Upper lobe of right lung (tissue), 1 donor: ENCODE measurements at regions not wholly inside any gene's neighbourhood (a gene's known extent, or its start where the extent isn't known, plus 50 kb on each side); places are given as distances from the start of the nearest gene placed in this dataset.

Experiments
- ATAC-seq: fragments of 200-7000 bp; cut with Tn5 transposase; one replicate; pipeline ENCODE4 v1.9.1; 2020; ENCODE audit warnings: mild to moderate bottlenecking, moderate library complexity
- DNase-seq: peaks from one replicate; pipeline ENCODE4 v3.0.0-alpha.2; 2020
- H3K27ac ChIP-seq: fragments of 200-600 bp; one replicate; pipeline ENCODE4 v1.8.0; 2022
- H3K27me3 ChIP-seq: fragments of 200-600 bp; one replicate; pipeline ENCODE4 v1.8.0; 2022; ENCODE audit warnings: mild to moderate bottlenecking
- H3K36me3 ChIP-seq: fragments of 200-600 bp; one replicate; pipeline ENCODE4 v1.8.0; 2022
- H3K4me1 ChIP-seq: fragments of 200-600 bp; one replicate; pipeline ENCODE4 v1.8.0; 2022
- H3K4me3 ChIP-seq: fragments of 200-600 bp; one replicate; pipeline ENCODE4 v1.8.0; 2022; ENCODE audit warnings: mild to moderate bottlenecking
- H3K9me3 ChIP-seq: fragments of 200-600 bp; one replicate; pipeline ENCODE4 v1.8.0; 2022
- intact Hi-C: fragments of 100-400 bp; cut with DNase I; formaldehyde crosslinking; loops from one replicate; pipeline ENCODE4 v1.11.0; 2022
- TF ChIP-seq, protein P1 (sequence below): fragments of 200-600 bp; IDR thresholded peaks from one replicate; pipeline ENCODE4 v1.8.0; 2022; ENCODE audit warnings: antibody characterized with exemption
- donor health status: DM: no; HTN: yes; CAD: no; lungs with severe emphysema.

DNA sequence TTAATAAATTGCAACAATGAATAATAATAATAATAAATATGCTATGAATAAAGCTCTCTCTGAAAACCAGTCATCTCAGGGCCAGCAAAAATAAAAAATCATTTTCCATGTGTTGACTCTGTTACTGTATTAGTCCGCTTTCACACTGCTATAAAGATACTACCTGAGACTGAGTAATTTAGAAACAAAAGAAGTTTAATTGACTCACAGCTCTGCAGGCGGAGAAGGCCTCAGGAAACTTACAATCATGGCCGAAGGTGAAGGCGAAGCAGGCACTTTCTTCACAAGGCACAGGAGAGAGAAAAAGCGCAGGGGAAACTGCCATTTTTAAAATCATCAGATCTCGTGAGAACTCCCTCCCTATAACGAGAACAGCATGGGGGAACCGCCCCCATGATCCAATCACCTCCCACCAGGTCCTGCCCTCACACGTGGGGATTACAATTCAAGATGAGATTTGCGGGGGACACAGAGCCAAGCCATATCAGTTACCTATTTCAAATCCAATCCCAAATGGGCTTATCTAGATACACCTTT is 224.1 kb downstream of the IGSF11 start:
- no peak overlapping the region for H3K4me3 ChIP-seq
- peaks cover 7% of the 10 kb centered on the region for H3K27me3 ChIP-seq
- no peaks in the 10 kb centered on the region for H3K4me1 ChIP-seq
- intact Hi-C loops = no loop called here
- no peak for ATAC-seq
- DNase-seq = no peak
- no peaks in the 10 kb centered on the region for H3K36me3 ChIP-seq
- H3K27ac ChIP-seq = no peak overlapping the region
- TF ChIP-seq, protein P1, sequence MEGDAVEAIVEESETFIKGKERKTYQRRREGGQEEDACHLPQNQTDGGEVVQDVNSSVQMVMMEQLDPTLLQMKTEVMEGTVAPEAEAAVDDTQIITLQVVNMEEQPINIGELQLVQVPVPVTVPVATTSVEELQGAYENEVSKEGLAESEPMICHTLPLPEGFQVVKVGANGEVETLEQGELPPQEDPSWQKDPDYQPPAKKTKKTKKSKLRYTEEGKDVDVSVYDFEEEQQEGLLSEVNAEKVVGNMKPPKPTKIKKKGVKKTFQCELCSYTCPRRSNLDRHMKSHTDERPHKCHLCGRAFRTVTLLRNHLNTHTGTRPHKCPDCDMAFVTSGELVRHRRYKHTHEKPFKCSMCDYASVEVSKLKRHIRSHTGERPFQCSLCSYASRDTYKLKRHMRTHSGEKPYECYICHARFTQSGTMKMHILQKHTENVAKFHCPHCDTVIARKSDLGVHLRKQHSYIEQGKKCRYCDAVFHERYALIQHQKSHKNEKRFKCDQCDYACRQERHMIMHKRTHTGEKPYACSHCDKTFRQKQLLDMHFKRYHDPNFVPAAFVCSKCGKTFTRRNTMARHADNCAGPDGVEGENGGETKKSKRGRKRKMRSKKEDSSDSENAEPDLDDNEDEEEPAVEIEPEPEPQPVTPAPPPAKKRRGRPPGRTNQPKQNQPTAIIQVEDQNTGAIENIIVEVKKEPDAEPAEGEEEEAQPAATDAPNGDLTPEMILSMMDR = no peak
- H3K9me3 ChIP-seq = no peaks in the 10 kb centered on the region

DNA sequence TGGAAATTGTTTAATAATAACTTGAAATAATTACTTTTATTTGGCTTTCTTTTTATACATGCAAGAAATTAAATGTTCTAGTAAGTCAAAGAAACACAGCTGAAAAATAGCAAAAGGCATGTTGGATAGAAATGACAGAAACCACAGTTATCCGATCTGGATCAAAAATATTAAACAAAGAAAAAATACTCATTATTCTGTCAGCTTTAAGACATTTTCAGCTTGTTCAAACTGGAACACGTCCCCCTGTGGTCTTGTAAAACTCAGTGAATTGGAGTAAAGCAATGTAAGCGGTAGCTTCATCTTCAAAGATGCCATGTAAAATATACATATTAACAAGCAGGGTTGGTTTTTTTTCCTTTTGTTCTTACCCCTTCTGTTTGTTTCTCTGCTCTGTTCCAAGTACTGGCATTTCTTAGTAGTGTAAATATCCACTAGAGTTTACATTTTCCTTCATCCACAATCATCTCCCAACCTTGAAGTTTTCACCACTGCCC is 223.4 kb downstream of the IGSF11 start:
- no peak for ATAC-seq

DNA sequence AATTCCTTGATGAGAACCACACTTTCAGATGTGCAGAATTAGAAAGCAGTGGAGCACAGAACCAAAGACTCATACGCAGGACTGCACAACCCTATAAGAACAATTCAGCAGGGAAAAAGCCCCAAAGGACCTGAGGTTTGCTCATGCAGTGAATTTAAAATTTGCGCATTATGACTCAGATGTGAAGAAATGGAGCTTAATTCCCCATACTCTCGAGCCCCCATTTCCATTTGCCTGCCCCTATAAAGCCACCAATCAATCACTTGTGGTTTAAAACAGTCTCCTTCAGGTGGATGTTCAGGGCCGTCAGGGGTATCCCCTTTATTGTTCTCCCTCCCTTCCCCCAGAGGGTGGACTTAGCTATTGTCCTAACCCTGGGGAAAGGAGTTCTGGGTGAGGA is 221.2 kb downstream of the IGSF11 start:
- H3K36me3 ChIP-seq = no peaks in the 10 kb centered on the region
- H3K9me3 ChIP-seq = no peaks in the 10 kb centered on the region
- TF ChIP-seq, protein P1 = no peak
- no peak for ATAC-seq
- DNase-seq = no peak
- H3K4me3 ChIP-seq = no peak overlapping the region
- intact Hi-C loops = no loop called here
- peaks cover 7% of the 10 kb centered on the region for H3K27me3 ChIP-seq
- no peak overlapping the region for H3K27ac ChIP-seq
- H3K4me1 ChIP-seq = peaks cover 5% of the 10 kb centered on the region

More for the DNA sequence above, 223.4 kb downstream of the IGSF11 start:
- Histone ChIP-seq H3K36me3 (no peaks in the 10 kb centered on the region), H3K27me3 (peaks cover 7% of the 10 kb centered on the region), H3K4me3 (no peak overlapping the region), H3K4me1 (no peaks in the 10 kb centered on the region), H3K9me3 (no peaks in the 10 kb centered on the region), H3K27ac (no peak overlapping the region)
- TF ChIP-seq, protein P1 = no peak
- intact Hi-C loops = no loop called here
- no peak for DNase-seq

DNA sequence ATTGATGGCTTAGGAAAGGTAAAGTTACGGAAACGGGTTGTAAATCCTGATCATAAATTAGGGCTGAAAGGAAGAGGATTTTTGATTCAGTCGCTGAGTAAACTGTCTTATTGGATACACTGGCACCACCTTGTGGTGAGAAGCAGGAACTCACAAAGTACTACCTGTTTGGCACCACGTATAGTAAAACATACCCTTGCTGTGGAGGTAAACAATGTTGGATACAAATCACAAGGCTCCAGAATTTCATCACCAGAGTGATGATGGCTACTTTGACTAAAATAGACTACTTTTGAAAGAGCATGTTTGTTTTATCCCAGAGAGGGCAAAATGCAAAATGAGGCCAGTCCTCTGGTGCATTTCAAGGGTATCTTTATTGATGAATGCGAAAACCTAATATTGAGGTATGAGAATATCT is 216.9 kb downstream of the IGSF11 start:
- no peak overlapping the region for H3K4me3 ChIP-seq
- intact Hi-C loops = no loop called here
- peaks cover 7% of the 10 kb centered on the region for H3K27me3 ChIP-seq
- H3K27ac ChIP-seq = no peak overlapping the region
- H3K4me1 ChIP-seq = peaks cover 5% of the 10 kb centered on the region
- no peak for DNase-seq
- ATAC-seq = peak; percentile 87
- TF ChIP-seq, protein P1 = peak; percentile 82
- H3K36me3 ChIP-seq = no peaks in the 10 kb centered on the region
- H3K9me3 ChIP-seq = no peaks in the 10 kb centered on the region

DNA sequence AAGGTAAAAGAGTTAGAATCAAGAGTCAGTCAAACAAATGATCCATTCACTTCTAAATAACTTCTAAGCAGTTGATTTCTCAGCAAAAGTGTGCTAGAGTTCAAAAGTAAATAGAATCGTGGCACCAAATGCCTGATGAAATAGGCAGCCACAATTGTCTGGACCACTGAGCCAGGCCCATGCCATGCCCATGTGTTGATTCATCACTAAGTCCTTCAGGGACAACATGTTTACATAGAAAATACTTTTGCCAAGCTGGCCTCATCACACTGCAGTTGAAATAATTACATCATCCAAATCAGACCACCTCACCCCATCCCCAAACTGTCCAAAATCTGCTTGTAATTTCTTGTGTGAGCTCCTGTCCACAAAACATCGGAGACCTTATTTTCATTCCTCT is 216.3 kb downstream of the IGSF11 start:
- Histone ChIP-seq H3K9me3 (no peaks in the 10 kb centered on the region), H3K27me3 (peaks cover 7% of the 10 kb centered on the region), H3K27ac (no peak overlapping the region), H3K36me3 (no peaks in the 10 kb centered on the region), H3K4me3 (no peak overlapping the region), H3K4me1 (peaks cover 5% of the 10 kb centered on the region)
- ATAC-seq (no peak), DNase-seq (no peak)
- intact Hi-C loops = no loop called here
- TF ChIP-seq, protein P1 = no peak

DNA sequence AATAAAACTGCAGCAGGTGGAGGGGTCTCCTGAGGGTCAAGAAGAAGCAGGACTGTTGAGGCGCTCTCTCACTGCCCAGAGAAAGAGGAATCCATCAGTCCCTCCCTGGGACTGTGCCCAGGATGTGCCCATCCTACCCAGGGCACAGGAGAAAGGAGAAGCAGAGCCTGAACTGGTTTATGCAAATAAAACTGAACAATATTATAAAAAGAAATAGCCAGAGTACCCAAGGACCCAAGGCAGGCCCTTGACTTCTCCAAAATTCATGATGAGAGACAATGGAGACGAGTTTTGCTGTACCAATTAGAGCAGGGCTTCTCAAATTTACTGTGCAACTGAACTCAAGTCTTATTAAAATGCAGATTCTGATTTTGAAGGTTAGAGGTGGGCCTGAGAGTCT is 211.0 kb downstream of the IGSF11 start:
- no peaks in the 10 kb centered on the region for H3K27me3 ChIP-seq
- no peaks in the 10 kb centered on the region for H3K36me3 ChIP-seq
- no peak overlapping the region for H3K27ac ChIP-seq
- TF ChIP-seq, protein P1 = no peak
- ATAC-seq (no peak), DNase-seq (no peak)
- H3K4me1 ChIP-seq = no peaks in the 10 kb centered on the region
- no peak overlapping the region for H3K4me3 ChIP-seq
- intact Hi-C loops = no loop called here
- H3K9me3 ChIP-seq = no peaks in the 10 kb centered on the region
